ENCODE measurements at regions not wholly inside any gene's neighbourhood (a gene's known extent, or its start where the extent isn't known, plus 50 kb on each side); places are given as distances from the start of the nearest gene placed in this dataset.

DNA sequence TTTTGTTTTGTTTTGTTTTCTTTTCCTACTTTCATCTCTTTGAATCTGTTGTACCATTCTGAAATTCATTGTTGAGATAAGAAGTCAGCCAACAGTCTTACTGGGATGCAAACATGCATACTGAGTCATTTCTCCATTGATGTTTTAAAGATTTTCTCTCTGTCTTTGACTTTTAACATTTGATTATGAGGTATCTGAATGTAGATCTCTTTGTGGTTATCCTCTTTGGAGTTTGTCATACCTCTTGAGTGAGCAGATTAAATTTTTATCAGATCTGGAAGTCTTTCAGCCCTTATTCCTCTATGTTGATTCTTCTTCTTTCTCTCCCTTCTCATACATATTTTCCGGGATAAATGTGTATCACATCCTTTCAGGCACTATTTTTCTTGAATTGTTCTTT, 406.9 kb upstream of the NCAM2 start:
- ATAC-seq, result no peak

DNA sequence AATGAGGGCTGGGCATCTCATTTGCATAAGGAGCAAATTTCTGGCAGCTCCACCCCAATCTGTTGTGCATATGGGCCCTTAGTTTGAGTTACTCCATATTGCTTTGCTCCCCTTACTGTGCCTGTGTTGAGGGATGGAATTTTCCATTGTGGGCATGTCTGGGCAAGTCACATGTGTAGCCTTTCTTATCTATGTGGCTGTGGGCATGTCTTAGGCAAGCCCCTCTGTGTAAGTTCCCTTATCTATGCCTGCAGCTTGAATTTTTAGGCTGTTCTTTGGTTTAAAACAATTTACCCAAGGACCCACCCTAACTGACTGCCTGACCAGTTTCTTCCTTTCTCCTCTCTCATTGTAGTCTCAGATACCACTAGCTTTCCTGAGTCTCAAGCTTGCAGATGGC, 405.7 kb upstream of the NCAM2 start:
- no peak for ATAC-seq

GRCh38 chr21:20603236-20603635, 395.0 kb upstream of the NCAM2 start:
- ATAC-seq, result no peak

- no peak for ATAC-seq
These were observed 387.2 kb upstream of the NCAM2 start for GRCh38 chr21:20611008-20611407.

DNA sequence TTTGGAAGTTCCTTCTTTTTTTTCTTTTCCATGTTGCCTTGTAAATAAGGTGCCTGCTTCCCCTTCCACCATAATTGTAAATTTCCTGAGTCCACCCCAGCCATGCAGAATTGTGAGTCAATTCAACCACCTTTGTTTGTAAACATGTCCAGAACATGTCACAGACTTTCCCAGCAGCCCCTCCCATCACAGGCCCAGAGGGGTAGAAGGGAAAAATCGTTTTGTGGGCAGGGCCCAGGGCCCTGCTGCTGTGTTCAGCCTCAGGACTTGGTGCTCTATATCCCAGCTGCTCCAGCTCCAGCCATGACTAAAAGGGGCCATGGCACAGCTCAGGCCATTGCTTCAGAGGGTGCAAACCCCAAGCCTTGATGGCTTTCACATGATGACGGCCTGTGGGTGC, 384.6 kb upstream of the NCAM2 start:
- no peak for ATAC-seq

DNA sequence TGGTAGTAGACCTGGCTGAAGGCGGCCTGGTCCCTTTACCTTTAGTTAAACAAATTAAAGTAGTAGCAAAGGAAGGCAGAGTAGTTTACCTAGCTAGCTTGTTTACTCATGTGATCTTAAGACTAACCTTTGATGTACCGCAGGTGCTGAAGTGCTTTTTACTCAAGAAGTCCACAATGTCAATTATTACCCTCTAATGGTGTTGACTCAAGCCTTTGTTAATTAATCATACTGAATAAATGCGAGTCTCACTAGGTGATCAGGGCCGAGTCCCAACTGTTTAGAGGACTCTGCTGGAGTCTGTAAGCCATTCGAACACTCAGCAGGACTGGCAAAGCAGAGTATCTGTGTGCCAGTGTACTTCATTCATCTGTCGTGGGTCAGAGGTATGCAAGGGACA, 381.1 kb upstream of the NCAM2 start:
- ATAC-seq, result no peak

DNA sequence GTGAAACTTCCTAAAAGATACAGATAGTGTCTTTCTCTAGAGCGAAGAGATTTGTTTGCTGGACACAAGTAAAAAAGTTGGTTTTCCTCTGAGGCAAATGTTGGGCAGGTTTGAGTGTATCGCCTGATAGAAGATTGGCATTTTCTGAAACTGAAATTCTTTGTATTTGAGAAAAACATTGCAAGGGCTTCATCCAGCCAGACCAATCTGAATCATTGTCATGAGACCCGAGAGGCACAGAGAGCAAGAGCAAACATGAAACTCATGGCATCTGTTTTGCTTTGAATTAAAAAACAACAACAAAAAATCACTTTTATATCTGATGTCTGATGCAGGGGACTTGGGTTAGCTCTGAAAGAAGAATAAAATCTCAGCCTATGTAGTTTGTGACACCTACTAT, 379.3 kb upstream of the NCAM2 start:
- ATAC-seq, result no peak

DNA sequence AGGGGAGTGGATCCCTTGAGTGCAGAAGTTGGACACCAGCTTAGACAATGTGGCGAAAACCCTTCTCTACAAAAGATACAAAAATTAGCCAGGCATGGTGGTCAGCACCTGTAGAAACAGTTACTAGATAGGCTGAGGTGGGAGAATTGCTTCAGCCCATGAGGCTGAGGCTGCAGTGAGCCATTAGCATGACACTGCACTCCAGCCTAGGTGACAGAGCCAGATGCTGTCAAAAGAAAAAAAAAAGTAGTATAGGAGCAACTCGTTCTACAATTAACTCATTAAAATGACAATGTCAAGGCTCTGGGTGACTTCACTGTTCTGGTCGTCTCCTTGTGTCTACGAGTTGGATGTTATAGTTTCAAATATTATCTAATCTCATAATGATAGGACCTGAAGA, 370.6 kb upstream of the NCAM2 start:
- no peak for ATAC-seq

DNA sequence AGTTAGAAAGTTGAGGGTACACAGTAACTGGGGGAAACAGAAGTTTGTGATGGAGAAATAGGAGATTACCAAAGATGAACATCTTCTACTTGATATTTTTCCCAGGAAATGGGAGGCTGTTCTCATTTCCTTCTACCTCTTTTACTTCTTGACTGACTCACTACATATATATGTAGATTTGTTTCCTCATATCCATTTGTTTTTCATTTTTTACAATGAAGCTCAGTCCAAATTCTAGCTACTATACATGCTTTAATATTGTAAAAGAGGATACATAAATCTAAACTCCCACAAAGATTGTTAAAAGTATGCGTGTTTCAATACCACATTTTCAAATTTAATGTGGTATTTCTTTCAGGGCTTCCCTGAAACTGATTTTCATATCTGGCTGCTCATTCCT, 366.6 kb upstream of the NCAM2 start:
- no peak for ATAC-seq

DNA sequence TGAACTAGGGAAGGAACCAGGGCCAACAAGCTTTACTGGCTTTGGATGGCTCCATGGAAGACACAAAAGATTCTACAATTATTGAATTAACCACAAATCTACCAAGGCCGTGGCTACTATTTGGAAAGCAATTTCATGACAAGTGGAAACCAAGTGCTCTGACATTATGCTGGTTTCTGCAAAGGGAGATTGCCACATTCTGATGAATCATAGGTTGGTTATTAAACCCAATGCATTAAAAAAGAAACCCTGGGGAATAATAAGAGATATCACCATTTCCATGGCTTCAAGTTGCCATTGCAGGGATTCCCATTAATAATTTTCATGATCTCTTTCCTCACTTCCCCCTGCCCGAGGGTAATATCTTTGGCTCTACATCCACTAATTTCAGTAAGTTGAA, 359.2 kb upstream of the NCAM2 start:
- ATAC-seq, result no peak

GRCh38 chr21:20641241-20641640, 357.0 kb upstream of the NCAM2 start:
- ATAC-seq, result no peak

DNA sequence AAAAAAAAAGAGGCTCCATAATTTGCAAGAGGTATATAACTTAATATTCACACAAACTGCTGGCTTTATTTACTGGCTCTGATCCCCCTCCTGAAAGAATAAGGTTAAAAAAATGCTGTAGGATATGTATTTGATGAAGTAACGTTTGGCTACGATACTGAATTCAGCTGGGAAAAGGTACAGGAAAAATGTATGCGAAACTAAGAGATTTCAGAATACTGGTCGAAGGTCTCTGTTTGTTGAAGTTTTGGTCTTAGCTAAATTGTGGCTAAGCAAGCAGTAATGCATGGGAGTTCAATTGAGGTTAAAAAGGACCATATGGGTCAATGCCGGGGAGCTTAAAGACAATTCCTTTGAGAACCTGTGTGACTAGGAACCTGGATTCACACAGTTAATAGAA, 355.5 kb upstream of the NCAM2 start:
- no peak for ATAC-seq

DNA sequence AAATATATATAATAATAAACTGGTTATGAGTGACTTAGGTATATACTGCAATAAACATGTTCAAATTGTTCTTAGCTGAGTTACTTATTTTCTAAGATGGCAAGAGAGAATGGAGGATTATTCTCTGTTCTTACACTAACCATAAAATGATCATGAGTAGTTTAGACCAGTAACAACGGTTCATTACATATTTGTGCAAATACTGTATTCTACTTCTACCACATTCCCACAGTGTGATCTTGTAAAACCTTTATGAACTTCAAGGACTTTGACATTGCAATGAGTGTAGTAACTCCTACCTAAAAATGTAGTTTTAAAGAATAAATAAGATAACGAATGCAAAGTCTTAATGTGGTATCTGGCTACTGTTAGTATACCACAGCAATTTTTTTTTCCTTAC, 353.7 kb upstream of the NCAM2 start:
- ATAC-seq, result no peak

GRCh38 chr21:20645344-20645743, 352.9 kb upstream of the NCAM2 start:
- ATAC-seq, result no peak

- no peak for ATAC-seq
These were observed 351.6 kb upstream of the NCAM2 start for GRCh38 chr21:20646431-20647165.

GRCh38 chr21:20647607-20648006, 350.6 kb upstream of the NCAM2 start:
- no peak for ATAC-seq

- no peak for ATAC-seq
These were observed 349.0 kb upstream of the NCAM2 start for GRCh38 chr21:20649231-20649630.

- ATAC-seq, result no peak
These were observed 345.4 kb upstream of the NCAM2 start for GRCh38 chr21:20652846-20653245.

- ATAC-seq, result no peak
These were observed 337.0 kb upstream of the NCAM2 start for GRCh38 chr21:20661246-20661645.

- no peak for ATAC-seq
These were observed 336.3 kb upstream of the NCAM2 start for GRCh38 chr21:20661745-20662422.

GRCh38 chr21:20662514-20662913, 335.7 kb upstream of the NCAM2 start:
- ATAC-seq, result no peak

GRCh38 chr21:20667931-20668330, 330.3 kb upstream of the NCAM2 start:
- ATAC-seq, result no peak

- ATAC-seq, result no peak
These were observed 312.7 kb upstream of the NCAM2 start for GRCh38 chr21:20685475-20685874.

DNA sequence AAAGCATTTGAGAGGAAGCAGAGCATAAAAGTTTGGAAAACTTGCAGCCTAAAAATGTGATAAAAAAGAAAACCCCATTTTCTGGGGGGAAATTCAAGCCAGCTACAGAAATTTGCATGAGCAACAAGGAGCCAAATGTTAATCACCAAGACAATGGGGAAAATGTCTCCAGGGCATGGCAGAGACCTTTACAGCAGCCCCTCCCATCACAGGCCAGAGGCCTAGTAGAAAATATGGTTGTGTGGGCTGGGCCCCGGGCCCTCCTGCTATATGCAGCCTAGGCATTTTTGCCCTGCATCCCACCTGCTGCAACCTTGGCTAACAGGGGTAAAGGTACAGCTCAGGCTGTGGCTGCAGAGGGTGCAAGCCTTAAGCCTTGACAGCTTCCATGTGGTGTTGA, 299.6 kb upstream of the NCAM2 start:
- no peak for ATAC-seq

DNA sequence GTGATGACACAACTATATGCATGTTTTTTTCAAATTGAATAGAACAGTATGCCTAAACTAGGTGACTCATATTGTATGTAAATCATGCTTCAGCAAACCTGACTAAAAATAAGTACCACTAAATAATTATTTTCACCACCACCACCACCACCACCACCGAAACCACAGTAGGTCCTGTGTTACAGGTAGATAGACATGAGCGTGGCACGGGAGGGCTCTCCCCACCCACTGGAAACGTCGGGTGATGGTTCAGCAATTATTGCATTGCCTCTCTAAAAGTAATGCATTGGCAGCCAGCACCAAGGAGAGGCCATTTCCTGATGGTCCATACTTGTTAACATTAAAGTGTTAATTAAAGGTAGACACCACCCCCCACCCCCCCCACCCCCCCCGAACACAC, 297.0 kb upstream of the NCAM2 start:
- no peak for ATAC-seq

Measured in esophagus mucosa (tissue), 1 donor.